Small intestine (tissue), 7 donors: ENCODE measurements at regions not wholly inside any gene's neighbourhood (a gene's known extent, or its start where the extent isn't known, plus 50 kb on each side); places are given as distances from the start of the nearest gene placed in this dataset.

Source experiments
- DNase-seq, 2 donors: peaks; one replicate each; pipeline versions ENCODE4 v3.0.0 to v3.0.0-alpha.2; 2013
- FAIRE-seq: peaks from 2 replicates; lab custom pipeline; 2012; peaks lifted over from hg19 to GRCh38; lab: Jason Lieb, UNC
- H3K27ac ChIP-seq, 3 donors: one replicate each; pipeline ENCODE4 v1.5.1; 2013; ENCODE audit warnings: low read length in 2 of 3, mild to moderate bottlenecking in 2 of 3, control low read depth in 1 of 3, inconsistent platforms in 1 of 3, low read depth in 1 of 3, moderate library complexity in 1 of 3
- H3K27me3 ChIP-seq, 3 donors: one replicate each; pipeline ENCODE4 v1.6.1; 2013; ENCODE audit warnings: low read length in 3 of 3, inconsistent platforms in 1 of 3; ENCODE audit not compliant: control insufficient read depth in 3 of 3, insufficient read depth in 3 of 3
- H3K36me3 ChIP-seq, 3 donors: one replicate each; pipeline ENCODE4 v1.6.1; 2013; ENCODE audit warnings: low read length in 3 of 3, inconsistent platforms in 1 of 3, low read depth in 1 of 3, mild to moderate bottlenecking in 1 of 3, moderate library complexity in 1 of 3; ENCODE audit not compliant: control insufficient read depth in 3 of 3, insufficient read depth in 2 of 3
- H3K4me1 ChIP-seq, 3 donors: one replicate each; pipeline ENCODE4 v1.6.1; 2013; ENCODE audit warnings: low read length in 2 of 3, inconsistent platforms in 1 of 3, low read depth in 1 of 3, mild to moderate bottlenecking in 1 of 3, moderate library complexity in 1 of 3; ENCODE audit not compliant: control insufficient read depth in 3 of 3, insufficient read depth in 2 of 3
- H3K4me3 ChIP-seq, 3 donors: one replicate each; pipeline ENCODE4 v1.5.1; 2013; ENCODE audit warnings: low read length in 3 of 3, control low read depth in 1 of 3, inconsistent platforms in 1 of 3, low read depth in 1 of 3, mild to moderate bottlenecking in 1 of 3, moderate library complexity in 1 of 3
- H3K9me3 ChIP-seq, 2 donors: one replicate each; pipeline ENCODE4 v1.6.1; 2013; ENCODE audit warnings: low read depth in 1 of 2, low read length in 1 of 2; ENCODE audit not compliant: control insufficient read depth in 2 of 2, insufficient read depth in 1 of 2
- whole genome bisulfite sequencing, 3 donors: extraction: QIAGEN DNeasy Blood & Tissue Kit; methylation state at CpG; one replicate each; pipeline ENCODE4 v1.1.7; 2013; 5-methylcytosine and 5-hydroxymethylcytosine counted together
- donor health status: healthy with polysubstance abuse.
- donor health status: control.
- donor health status: control.
- donor health status: Bipolar disorder and iron deficiency.
- donor health status: healthy.

GRCh38 chr14:54175298-54175942, 218.8 kb upstream of the BMP4 start:
- H3K36me3 ChIP-seq: no peaks in the 10 kb centered on the region
- FAIRE-seq (no peak), DNase-seq (peak; percentile 76 to 89)
- H3K4me3 ChIP-seq: no peak overlapping the region
- no peak overlapping the region for H3K27ac ChIP-seq
- WGBS, 3 donors: 7 to 8% (median 7%) methylated on average over 4 of the region's 4 CpGs
- H3K27me3 ChIP-seq: no peaks in the 10 kb centered on the region
- H3K4me1 ChIP-seq: peaks cover 0 to 25% (median 6%) of the 10 kb centered on the region in 3 donors
- no peaks in the 10 kb centered on the region for H3K9me3 ChIP-seq

DNA sequence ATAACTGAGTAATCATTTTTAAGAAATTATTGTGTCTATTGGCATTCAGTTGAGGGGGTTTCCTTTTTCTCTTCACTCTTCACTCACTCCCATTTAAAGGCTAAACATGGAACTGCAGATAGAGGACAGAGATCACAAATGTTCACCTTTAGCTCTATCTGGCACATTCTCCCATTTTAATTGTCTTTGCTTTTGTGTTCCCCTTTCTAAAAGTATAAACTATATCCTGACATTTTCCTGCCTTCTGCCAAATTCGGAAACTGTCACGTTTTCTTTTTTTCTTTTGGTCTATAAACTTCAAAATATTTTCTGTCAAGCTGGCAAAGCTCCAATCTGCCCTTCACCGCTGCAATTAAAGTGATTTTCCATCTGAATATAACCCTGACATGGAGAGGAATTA, 219.8 kb upstream of the CDKN3 start:
- no peaks in the 10 kb centered on the region for H3K36me3 ChIP-seq
- no peak overlapping the region for H3K4me3 ChIP-seq
- no peak for DNase-seq
- H3K9me3 ChIP-seq: no peaks in the 10 kb centered on the region
- FAIRE-seq: no peak
- no peaks in the 10 kb centered on the region for H3K27me3 ChIP-seq
- peaks cover 0 to 25% (median 6%) of the 10 kb centered on the region in 3 donors for H3K4me1 ChIP-seq
- whole genome bisulfite sequencing, 3 donors: 25 to 34% (median 29%) methylated on average over 3 of the region's 3 CpGs
- no peak overlapping the region for H3K27ac ChIP-seq

DNA sequence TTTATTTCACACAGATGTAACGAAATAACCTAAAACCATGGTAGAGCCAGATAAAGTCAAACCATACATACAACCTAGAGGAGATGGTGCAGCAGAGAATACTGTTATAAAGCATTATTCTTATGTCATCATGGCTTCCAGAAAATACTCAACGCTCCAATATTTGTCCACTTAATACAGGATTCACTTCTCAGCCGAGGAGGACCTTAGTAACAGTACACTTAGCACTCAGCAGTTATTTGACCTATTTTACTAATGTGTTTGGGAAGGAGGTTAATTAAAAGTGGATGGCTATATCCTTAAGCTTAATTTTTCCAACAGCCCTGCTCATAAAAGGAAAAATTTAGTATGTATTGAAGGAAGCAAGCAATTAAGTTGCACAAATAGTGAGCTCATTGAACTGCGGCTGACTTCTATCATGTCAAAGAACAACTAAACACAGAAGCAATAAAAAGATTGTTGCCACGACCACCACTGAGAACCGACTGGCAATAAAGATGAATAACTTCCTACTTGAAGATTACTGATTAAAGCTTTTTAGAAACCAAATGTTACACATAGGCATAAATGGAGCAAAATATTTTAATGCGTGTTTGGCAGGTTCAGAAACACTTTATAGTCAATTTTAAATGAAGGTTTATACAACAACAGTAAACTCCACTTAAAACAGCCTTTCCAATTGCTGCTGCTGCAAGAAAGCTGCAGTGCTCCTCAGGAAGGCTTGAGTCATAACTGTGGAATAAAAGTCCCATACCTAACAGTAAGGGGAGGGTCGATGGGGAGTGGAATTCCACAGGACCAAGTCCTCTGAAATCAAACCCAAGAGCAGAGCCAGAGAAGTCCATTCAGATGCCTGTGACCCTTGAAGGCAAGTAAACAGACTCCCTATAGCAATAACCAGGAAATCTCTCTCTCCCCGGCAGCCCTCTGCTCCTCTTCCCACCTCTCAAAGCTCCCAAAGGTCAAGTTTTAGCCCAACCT, 218.9 kb upstream of the CDKN3 start:
- Histone ChIP-seq H3K27ac (peak overlapping the region in 2 of 3 donors; percentile 28 to 52), H3K4me1 (peaks cover 0 to 25% (median 6%) of the 10 kb centered on the region in 3 donors), H3K9me3 (no peaks in the 10 kb centered on the region), H3K36me3 (no peaks in the 10 kb centered on the region), H3K27me3 (no peaks in the 10 kb centered on the region), H3K4me3 (no peak overlapping the region)
- FAIRE-seq (no peak), DNase-seq (peak; percentile 15 to 78)
- WGBS, 3 donors: 12 to 27% (median 18%) methylated on average over 9 of the region's 9 CpGs

GRCh38 chr14:54182419-54183045, 214.3 kb upstream of the CDKN3 start:
- Histone ChIP-seq H3K27me3 (no peaks in the 10 kb centered on the region), H3K36me3 (no peaks in the 10 kb centered on the region), H3K4me3 (no peak overlapping the region), H3K4me1 (peaks cover 0 to 14% (median 3%) of the 10 kb centered on the region in 3 donors), H3K27ac (no peak overlapping the region), H3K9me3 (no peaks in the 10 kb centered on the region)
- 63 to 82% (median 77%) methylated on average over 2 of the region's 2 CpGs for WGBS, 3 donors
- FAIRE-seq (no peak), DNase-seq (no peak)

DNA sequence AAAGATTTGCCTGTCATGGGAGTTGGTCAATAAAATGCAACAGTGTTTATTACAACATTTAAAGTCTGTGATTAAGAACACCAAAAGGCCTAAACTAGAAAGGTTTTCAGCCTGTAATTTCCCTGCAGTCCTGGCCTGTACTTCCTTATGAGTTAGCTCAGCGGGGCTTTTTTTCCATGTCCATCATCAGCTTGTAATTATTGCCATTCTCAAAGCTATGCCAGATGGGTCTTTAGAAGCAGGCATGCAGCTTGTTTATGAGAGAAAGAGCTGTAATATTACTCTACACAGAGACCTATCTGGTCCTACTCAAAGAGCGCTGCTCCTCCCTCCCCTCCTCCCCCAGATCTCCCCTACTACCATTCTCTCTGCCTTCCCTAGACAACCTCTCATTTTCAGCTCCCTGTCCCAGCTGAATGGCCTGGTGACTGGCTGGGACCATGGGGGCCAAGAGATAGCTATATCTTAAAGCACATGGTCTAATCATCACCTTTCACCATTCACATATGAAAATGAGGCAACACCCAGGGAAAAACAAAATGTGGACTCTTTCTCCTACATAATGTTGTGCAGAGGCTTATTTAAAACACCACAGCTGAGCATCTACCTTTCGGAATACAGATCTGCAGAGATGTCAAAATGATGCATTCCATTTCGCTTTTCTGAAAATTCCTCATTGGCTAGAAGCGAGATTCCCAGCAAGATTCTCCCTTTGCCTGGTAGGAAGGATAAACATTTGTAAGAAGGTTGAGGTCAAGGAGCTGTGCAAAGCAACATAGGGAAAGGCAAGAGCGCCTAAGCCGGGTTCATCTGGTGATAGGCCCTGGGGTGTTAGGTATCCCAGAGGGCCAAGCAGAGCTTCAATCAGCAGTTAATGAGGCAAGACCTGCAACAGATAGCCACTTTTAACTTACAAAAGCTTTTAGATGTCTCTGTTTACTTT, 209.7 kb upstream of the CDKN3 start:
- no peak for DNase-seq
- Histone ChIP-seq H3K4me1 (no peaks in the 10 kb centered on the region), H3K9me3 (no peaks in the 10 kb centered on the region), H3K27ac (no peak overlapping the region), H3K36me3 (no peaks in the 10 kb centered on the region), H3K27me3 (no peaks in the 10 kb centered on the region), H3K4me3 (no peak overlapping the region)
- FAIRE-seq: no peak
- WGBS, 3 donors: 90 to 92% (median 91%) methylated on average over 7 of the region's 7 CpGs

GRCh38 chr14:54188064-54188666, 208.6 kb upstream of the CDKN3 start:
- no peak overlapping the region for H3K4me3 ChIP-seq
- no peaks in the 10 kb centered on the region for H3K36me3 ChIP-seq
- FAIRE-seq (no peak), DNase-seq (no peak)
- no peak overlapping the region for H3K27ac ChIP-seq
- WGBS, 3 donors: 88 to 94% (median 91%) methylated on average over 16 of the region's 16 CpGs
- no peaks in the 10 kb centered on the region for H3K27me3 ChIP-seq
- H3K9me3 ChIP-seq: no peaks in the 10 kb centered on the region
- H3K4me1 ChIP-seq: no peaks in the 10 kb centered on the region

DNA sequence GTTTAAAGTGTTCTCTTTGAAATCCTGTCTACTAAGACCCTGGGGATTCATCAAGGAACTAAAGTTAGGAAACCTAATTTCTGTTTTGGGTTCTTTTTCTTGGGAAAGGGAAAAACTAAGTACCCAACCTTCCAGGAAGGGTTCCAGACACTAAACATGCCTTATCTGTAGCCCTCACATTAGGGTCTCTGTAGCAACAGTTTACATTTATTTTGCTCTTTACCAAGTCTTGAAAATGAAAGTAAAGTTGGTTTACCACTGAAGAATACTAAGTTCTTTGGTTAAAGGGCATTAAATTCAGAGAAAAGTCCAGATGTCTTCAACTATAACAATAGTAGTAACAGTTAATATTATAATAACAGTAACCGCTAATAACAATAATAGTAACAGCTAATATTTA, 207.5 kb upstream of the CDKN3 start:
- Histone ChIP-seq H3K4me1 (no peaks in the 10 kb centered on the region), H3K27ac (no peak overlapping the region), H3K27me3 (no peaks in the 10 kb centered on the region), H3K9me3 (no peaks in the 10 kb centered on the region), H3K4me3 (no peak overlapping the region), H3K36me3 (no peaks in the 10 kb centered on the region)
- DNase-seq: no peak
- WGBS, 3 donors: 83 to 86% (median 85%) methylated on average over 1 of the region's 1 CpG
- no peak for FAIRE-seq
